GM12892 (cell line): ENCODE measurements at regions not wholly inside any gene's neighbourhood (a gene's known extent, or its start where the extent isn't known, plus 50 kb on each side); places are given as distances from the start of the nearest gene placed in this dataset.

ENCODE experiments used
- DNase-seq: peaks from one replicate; pipeline ENCODE4 v3.0.0; 2011; ENCODE audit not compliant: insufficient read length
- FAIRE-seq: peaks from 2 replicates; lab custom pipeline; 2011; peaks lifted over from hg19 to GRCh38; lab: Jason Lieb, UNC
- POLR2A ChIP-seq: IDR thresholded peaks from 2 replicates; pipeline ENCODE4 v1.6.1; 2011; ENCODE audit warnings: low read depth, low read length, control low read depth
- POLR2AphosphoS5 ChIP-seq: IDR thresholded peaks from 2 replicates; pipeline ENCODE4 v1.6.1; 2011; ENCODE audit warnings: low read depth, low read length, control low read depth
- TAF1 ChIP-seq: IDR thresholded peaks from 2 replicates; pipeline ENCODE4 v1.6.1; 2011; ENCODE audit warnings: low read depth, mild to moderate bottlenecking, control low read depth, low read length, borderline replicate concordance

DNA sequence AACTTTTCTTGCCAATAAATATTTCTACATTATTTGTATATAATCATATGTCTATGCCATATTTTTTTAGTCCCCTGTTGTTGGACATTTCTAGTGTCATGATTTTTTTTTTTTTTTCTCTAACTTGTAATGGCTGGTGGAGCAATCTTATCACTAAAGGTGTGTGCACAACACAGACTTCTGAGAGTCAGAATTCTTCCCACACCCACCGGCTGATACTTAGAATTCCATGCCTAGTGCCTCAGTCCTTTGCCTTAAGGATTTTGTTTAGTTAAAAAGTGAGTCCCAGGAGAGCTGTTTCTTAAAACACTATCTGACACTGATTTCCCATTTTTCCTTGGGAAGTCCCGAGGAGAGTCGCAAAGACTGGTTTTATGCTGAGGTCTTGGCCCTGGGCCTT, 87.7 kb upstream of the BARX2 start:
- FAIRE-seq (no peak), DNase-seq (no peak)
- TF ChIP-seq TAF1: no peak

- DNase-seq: no peak
- TF ChIP-seq POLR2A (no peak), POLR2AphosphoS5 (no peak), TAF1 (no peak)
- FAIRE-seq: no peak
These were observed 88.8 kb upstream of the BARX2 start for GRCh38 chr11:129286813-129287212.

GRCh38 chr11:129285402-129285786, 90.3 kb upstream of the BARX2 start:
- TF ChIP-seq POLR2AphosphoS5: no peak
- TF ChIP-seq POLR2A: no peak
- TF ChIP-seq TAF1: no peak
- FAIRE-seq (no peak), DNase-seq (no peak)

DNA sequence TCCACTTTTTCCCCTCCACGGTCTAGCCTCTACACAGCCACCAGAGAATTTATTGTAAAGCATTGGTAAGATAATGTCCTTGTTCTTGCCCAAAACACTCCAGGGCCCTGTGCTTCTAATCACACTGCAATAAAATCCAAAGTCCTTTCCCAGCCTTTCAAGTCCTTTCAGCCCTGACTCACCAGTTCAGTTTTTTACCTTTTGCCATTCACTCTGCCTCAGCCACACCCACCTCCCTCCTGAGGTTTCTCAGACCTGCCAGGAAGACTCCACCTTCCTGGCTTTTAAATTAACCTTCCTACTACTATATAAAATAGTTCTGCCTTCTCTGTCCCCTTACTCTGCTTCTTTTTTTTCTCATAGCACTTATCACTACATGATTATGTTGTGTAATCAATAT, 91.0 kb upstream of the ARHGAP32 start:
- DNase-seq (no peak), FAIRE-seq (no peak)
- TF ChIP-seq POLR2A (no peak), TAF1 (no peak), POLR2AphosphoS5 (no peak)

- FAIRE-seq: no peak
- TF ChIP-seq POLR2A (no peak), POLR2AphosphoS5 (no peak), TAF1 (no peak)
- no peak for DNase-seq
These were observed 90.5 kb upstream of the ARHGAP32 start for GRCh38 chr11:129282634-129283033.

DNA sequence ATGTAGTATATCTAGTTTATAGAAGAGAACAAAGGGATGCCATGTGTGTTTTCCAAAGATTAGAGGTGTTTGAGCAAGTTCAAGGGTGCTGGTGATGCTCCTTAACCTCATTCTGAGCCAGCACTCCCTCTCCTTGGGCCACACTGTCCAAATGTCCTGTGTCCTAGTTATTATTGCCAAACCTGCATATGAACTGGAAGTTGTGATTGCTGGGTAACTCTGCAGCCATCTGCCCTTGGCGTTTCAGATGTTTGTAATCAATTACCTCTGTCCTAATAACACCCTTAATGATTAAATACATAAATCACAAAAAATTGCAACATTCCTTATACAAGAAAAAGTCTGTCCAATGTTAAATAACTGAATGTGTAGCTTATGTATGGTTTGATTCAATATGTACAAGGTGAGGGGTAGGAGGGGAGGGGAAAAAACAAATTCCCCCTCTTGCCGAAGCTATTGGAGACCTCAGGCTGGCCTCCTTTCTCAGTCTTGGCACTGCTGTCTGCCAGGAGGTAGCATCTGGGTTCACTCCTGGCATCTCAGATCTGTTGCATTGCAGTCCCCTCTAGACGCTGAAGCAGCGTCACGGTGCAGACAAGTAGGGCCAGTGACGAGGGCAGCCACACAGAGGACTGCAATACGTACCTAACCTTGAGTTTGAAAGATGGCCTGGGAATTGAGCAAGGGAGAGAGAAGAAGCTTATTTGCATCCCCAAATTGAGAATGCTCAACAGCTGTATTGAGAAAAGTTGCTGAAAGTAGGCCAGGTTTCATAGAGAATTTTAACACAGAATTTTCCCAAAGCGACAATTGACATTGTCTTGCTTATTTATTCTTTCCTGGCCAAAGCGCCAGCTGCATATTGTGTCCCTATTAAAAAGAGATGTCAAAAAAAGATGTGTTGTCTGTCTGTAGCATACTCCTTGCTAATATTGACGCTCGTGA, 89.6 kb upstream of the ARHGAP32 start:
- DNase-seq (no peak), FAIRE-seq (no peak)
- TF ChIP-seq POLR2AphosphoS5: no peak
- TF ChIP-seq POLR2A: no peak
- no peak for TF ChIP-seq TAF1

DNA sequence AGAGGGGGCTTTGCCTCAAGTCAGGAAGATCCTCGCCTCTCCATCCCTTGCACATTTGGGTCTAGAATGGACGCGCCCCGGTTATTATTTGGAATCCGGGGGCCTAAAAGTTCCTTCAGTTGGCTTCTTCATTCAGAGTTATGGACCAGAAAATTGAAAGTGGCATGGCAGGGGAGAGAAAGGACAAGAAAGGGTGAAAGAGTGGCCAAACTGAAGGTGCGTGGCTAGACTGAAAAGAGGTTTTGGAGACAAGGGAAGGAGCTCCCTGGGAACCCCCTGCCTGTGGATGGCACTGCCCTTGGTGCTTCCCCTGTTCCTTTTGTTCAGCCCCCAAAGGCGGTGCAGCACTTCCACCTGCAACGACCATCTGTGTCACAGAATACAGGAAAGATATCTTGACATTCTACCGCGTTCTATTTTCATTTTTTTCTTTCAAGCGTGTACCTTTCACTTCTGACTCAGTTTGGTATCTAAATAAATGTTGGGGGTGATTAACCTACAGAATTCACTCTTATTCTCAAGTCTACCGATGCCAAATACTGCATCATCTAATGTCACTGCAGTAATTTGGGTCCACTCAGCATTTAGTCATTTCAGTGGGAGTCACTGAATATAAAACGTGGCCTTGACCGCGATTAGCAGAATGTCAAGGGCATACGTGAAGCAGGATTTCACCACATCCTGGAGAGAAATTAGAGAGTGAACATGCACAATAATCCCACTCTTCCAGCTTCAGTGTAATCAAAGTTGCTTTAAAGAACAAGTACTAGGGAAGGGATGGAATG, 88.1 kb upstream of the ARHGAP32 start:
- TF ChIP-seq POLR2A (no peak), TAF1 (no peak), POLR2AphosphoS5 (no peak)
- no peak for FAIRE-seq
- no peak for DNase-seq

- DNase-seq: peak; percentile 27
These were observed 87.4 kb upstream of the ARHGAP32 start for GRCh38 chr11:129279326-129280026.

GRCh38 chr11:129278586-129279319, 86.6 kb upstream of the ARHGAP32 start:
- TF ChIP-seq POLR2A (no peak), TAF1 (no peak), POLR2AphosphoS5 (no peak)
- DNase-seq: peak; percentile 15
- FAIRE-seq: no peak

More at GRCh38 chr11:129279326-129280026, 87.4 kb upstream of the ARHGAP32 start:
- no peak for TF ChIP-seq POLR2AphosphoS5
- TF ChIP-seq TAF1: no peak
- no peak for TF ChIP-seq POLR2A
- FAIRE-seq: no peak

DNA sequence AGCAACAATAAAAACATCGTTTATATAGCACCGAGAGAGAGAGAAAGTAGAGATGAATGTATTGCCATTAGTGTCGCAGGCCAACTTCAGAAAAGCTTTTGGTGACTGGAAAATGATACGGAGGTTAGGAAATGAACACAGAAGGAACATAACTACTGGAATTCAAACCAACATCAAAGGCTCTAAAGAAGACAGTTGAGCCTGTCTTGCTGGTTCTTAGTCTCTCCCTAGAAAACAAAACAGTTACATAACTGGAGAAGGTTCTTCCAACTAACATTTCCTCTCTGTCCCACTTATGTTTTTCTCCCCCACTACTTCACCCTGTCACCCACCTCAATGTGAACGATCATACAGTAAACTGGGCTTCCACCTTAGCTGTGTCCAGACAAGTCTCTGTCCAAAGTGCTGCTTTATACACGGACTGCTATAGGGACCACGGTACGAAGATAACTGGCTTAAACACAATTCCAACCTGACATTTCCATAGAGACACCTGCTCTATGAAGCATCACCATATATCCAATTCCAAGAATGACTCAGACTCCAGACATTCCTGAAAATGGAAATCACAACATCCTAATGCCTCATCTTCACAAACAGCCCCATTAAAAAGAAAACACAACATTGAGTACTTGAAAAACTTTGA, 85.2 kb upstream of the ARHGAP32 start:
- FAIRE-seq (no peak), DNase-seq (no peak)
- TF ChIP-seq POLR2AphosphoS5: no peak
- TF ChIP-seq POLR2A: no peak
- TF ChIP-seq TAF1: no peak
